ENCODE measurements at regions not wholly inside any gene's neighbourhood (a gene's known extent, or its start where the extent isn't known, plus 50 kb on each side); places are given as distances from the start of the nearest gene placed in this dataset.

- TF ChIP-seq POLR2A (IDR thresholded peaks at IDR 0.05): no peak
- TF ChIP-seq CTCF (IDR thresholded peaks at IDR 0.05): no peak
These were observed 234.2 kb upstream of the SPOPL start for GRCh38 chr2:138267161-138267901.

Measured in uterus (tissue), 2 donors.